Type B pancreatic cell (in vitro differentiated cells): ENCODE measurements at regions not wholly inside any gene's neighbourhood (a gene's known extent, or its start where the extent isn't known, plus 50 kb on each side); places are given as distances from the start of the nearest gene placed in this dataset.

Experiments used
- DNase-seq: peaks from one replicate; pipeline ENCODE4 v3.0.0; 2021; ENCODE audit warnings: mixed read lengths; ENCODE audit not compliant: unreplicated experiment; ENCODE audit errors: extremely low spot score
- H3K27ac Mint-ChIP-seq: 2 replicates; pipeline ENCODE4 v1.8.0; 2021; ENCODE audit warnings: mild to moderate bottlenecking, mixed read lengths
- H3K27me3 Mint-ChIP-seq: 2 replicates; pipeline ENCODE4 v1.8.0; 2021; ENCODE audit warnings: mixed read lengths
- H3K36me3 Mint-ChIP-seq: 2 replicates; pipeline ENCODE4 v1.8.0; 2021; ENCODE audit warnings: mixed read lengths
- H3K4me1 Mint-ChIP-seq: one replicate; pipeline ENCODE4 v1.8.0; 2021; ENCODE audit warnings: mixed read lengths; ENCODE audit not compliant: unreplicated experiment
- H3K4me3 Mint-ChIP-seq: 2 replicates; pipeline ENCODE4 v1.8.0; 2021; ENCODE audit warnings: mild to moderate bottlenecking, mixed read lengths
- H3K9me3 Mint-ChIP-seq: 2 replicates; pipeline ENCODE4 v1.8.0; 2021; ENCODE audit warnings: mixed read lengths
- CTCF ChIP-seq: fragments of 200-600 bp; sonication (generic); conservative IDR thresholded peaks from 2 replicates; pipeline ENCODE4 v1.5.0; 2021; ENCODE audit warnings: antibody characterized with exemption, mild to moderate bottlenecking

- no peaks in the 10 kb centered on the region for H3K9me3 Mint-ChIP-seq
- no peak for TF ChIP-seq CTCF
- no peak for DNase-seq
- H3K27me3 Mint-ChIP-seq: no peaks in the 10 kb centered on the region
- H3K27ac Mint-ChIP-seq: no peak overlapping the region
- H3K4me3 Mint-ChIP-seq: no peak overlapping the region
- H3K36me3 Mint-ChIP-seq: no peaks in the 10 kb centered on the region
- no peaks in the 10 kb centered on the region for H3K4me1 Mint-ChIP-seq
Measured at GRCh38 chr1:81374481-81374880, 426.3 kb upstream of the ADGRL2 start.

- Mint-ChIP-seq H3K27ac (no peak overlapping the region), H3K36me3 (no peaks in the 10 kb centered on the region), H3K27me3 (no peaks in the 10 kb centered on the region), H3K4me1 (no peaks in the 10 kb centered on the region), H3K9me3 (peaks cover 5% of the 10 kb centered on the region), H3K4me3 (no peak overlapping the region)
- DNase-seq: no peak
- TF ChIP-seq CTCF: no peak
Measured at GRCh38 chr1:81371864-81372263, 428.9 kb upstream of the ADGRL2 start.

GRCh38 chr1:81369833-81370232 is 430.9 kb upstream of the ADGRL2 start:
- Mint-ChIP-seq H3K36me3 (no peaks in the 10 kb centered on the region), H3K27me3 (no peaks in the 10 kb centered on the region), H3K4me1 (no peaks in the 10 kb centered on the region)

GRCh38 chr1:81366173-81366572 is 434.6 kb upstream of the ADGRL2 start:
- H3K27ac Mint-ChIP-seq: no peak overlapping the region
- no peak for DNase-seq
- no peak for TF ChIP-seq CTCF
- H3K27me3 Mint-ChIP-seq: no peaks in the 10 kb centered on the region
- no peak overlapping the region for H3K4me3 Mint-ChIP-seq
- no peaks in the 10 kb centered on the region for H3K4me1 Mint-ChIP-seq
- no peaks in the 10 kb centered on the region for H3K36me3 Mint-ChIP-seq
- peaks cover 5% of the 10 kb centered on the region for H3K9me3 Mint-ChIP-seq

More at GRCh38 chr1:81369833-81370232, 430.9 kb upstream of the ADGRL2 start:
- no peak for DNase-seq
- Mint-ChIP-seq H3K9me3 (peaks cover 5% of the 10 kb centered on the region), H3K4me3 (no peak overlapping the region), H3K27ac (no peak overlapping the region)
- no peak for TF ChIP-seq CTCF

GRCh38 chr1:81364088-81364487 is 436.6 kb upstream of the ADGRL2 start:
- H3K9me3 Mint-ChIP-seq: peaks cover 5% of the 10 kb centered on the region
- no peak overlapping the region for H3K4me3 Mint-ChIP-seq
- no peaks in the 10 kb centered on the region for H3K36me3 Mint-ChIP-seq
- no peaks in the 10 kb centered on the region for H3K4me1 Mint-ChIP-seq
- no peaks in the 10 kb centered on the region for H3K27me3 Mint-ChIP-seq
- no peak overlapping the region for H3K27ac Mint-ChIP-seq
- no peak for DNase-seq
- no peak for TF ChIP-seq CTCF

- no peak for TF ChIP-seq CTCF
- no peaks in the 10 kb centered on the region for H3K36me3 Mint-ChIP-seq
- H3K4me1 Mint-ChIP-seq: no peaks in the 10 kb centered on the region
- peaks cover 4% of the 10 kb centered on the region for H3K27me3 Mint-ChIP-seq
- no peaks in the 10 kb centered on the region for H3K9me3 Mint-ChIP-seq
- DNase-seq: no peak
- no peak overlapping the region for H3K4me3 Mint-ChIP-seq
- no peak overlapping the region for H3K27ac Mint-ChIP-seq
Measured at GRCh38 chr1:81358151-81358550, 442.6 kb upstream of the ADGRL2 start.
